HG02852 (cell line): ENCODE measurements at regions not wholly inside any gene's neighbourhood (a gene's known extent, or its start where the extent isn't known, plus 50 kb on each side); places are given as distances from the start of the nearest gene placed in this dataset.

ENCODE experiments used
- ATAC-seq: cut with Tn5 transposase; IDR thresholded peaks from one replicate; pipeline ENCODE4 v1.9.1; 2021; ENCODE audit warnings: mild to moderate bottlenecking, moderate library complexity; ENCODE audit not compliant: unreplicated experiment

DNA sequence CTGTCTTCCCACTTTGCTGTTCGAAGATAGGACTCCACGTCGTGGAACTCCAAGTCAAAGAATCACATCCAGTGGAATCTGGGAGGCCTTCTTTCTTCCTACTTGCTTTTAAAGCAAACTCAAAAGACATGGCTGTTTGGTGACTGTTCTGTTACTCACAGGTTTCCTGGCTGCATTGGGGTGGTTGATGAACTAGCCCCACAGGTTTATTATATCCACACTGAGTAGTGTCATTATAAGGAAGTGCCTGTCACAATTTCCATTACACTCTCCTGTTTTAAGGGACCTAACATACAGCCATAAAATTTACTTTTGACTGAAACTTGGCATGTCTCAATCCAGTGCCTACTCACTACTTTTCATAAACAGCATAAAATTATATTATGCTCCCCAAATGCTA, 287.3 kb upstream of the SP4 start:
- no peak for ATAC-seq

DNA sequence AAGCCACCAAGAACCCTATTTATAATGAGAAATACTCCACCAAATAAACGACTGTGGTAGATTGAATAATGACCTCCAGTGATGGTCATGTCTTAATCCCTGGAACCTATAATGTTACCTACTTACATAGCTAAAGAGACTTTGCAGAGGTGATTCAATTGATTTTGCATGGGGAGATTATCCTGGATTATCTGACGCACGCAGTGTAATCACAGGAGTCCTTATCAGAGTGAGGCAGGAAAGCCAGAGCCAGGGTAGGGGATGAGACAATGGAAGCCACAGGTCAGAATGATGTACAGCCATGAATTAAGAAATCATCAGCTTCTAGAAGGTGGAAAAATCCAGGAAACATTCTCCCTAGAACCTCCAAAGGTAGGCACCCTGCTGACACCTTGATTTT, 286.4 kb upstream of the SP4 start:
- ATAC-seq: no peak

DNA sequence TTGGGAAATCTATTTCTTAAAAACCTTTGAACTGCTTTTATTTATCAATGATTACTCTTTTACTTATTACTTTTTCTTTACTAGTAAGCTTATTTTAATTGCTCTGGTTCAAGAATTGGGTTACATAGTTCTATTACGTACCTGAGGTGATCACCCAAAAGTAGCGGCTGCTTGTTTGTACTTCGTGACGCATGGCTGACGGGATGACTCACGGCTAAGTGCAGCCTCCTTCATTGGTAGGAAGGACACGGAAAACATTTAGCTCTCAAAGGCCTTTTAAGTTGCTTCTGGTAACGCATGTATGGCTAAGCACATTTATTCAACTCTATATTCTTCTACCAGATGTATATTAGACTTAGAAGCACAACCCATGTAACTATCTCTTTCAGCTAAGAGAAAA, 285.8 kb upstream of the SP4 start:
- ATAC-seq: no peak

DNA sequence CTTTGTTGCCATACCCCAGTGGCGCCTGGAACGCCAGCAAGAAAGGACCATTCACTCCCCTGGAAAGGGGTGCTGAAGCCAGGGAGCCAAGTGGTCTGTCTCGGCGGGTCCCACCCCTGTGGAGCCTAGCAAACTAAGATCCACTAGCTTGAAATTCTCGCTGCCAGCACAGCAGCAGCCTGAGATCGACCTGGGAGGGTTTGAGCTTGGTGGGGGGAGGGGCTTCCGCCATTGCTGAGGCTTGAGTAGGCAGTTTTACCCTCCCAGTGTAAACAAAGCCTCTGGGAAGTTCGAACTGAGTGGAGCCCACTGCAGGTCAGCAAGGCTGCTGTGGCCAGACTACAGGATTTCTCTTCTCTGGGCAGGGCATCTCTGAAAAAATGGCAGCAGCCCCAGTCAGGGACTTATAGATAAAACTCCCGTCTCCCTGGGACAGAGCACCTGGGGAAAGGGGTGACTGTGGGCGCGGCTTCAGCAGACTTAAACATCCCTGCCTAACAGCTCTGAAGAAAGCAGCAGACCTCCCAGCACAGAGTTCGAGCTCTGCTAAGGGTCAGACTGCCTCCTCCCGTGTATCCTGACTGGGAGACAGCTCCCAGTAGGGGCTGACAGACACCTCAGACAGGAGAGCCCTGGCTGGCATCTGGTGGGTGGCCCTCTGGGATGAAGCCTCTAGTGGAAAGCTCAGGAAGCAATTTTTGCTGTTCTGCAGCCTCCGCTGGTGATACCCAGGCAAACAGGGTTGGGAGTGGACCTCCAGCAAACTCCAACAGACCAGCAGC, 281.1 kb upstream of the SP4 start:
- ATAC-seq: no peak

DNA sequence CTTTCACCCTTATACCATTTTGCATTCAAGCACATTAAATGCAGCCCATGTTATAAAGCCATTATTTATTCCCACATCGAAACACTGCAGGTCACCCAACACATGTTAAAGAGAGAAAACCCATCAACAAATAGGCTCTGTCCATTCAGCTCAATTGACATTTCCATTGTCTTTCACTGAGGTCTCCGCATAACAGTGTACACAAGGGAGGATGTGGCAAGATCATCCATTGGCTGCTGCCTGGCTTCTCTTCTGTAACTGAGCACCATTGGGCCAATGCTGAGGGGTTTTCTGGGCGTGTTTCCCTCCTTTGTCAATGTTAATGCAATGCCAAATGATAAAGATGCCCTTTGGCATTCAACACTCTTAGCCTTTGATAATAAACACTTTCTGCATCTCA, 278.1 kb upstream of the SP4 start:
- no peak for ATAC-seq

DNA sequence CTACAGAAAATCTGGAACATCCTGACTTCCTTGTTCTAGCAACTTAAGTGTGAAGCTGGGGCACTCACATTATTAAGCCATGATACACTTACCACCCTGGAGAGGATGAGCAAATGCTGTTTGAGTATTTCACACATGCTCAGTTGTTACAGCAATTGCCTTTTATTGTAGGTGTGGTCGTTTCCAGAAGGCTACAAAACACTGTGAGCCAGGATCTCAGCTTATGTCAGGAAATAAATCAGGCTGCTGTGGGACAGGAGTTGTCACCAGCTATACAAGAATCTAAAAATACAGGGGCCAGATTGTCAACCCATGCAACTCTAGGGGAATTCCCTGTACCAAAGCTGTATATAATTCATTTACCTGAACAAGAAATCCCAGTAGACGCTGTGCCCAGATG, 273.3 kb upstream of the SP4 start:
- ATAC-seq: no peak

DNA sequence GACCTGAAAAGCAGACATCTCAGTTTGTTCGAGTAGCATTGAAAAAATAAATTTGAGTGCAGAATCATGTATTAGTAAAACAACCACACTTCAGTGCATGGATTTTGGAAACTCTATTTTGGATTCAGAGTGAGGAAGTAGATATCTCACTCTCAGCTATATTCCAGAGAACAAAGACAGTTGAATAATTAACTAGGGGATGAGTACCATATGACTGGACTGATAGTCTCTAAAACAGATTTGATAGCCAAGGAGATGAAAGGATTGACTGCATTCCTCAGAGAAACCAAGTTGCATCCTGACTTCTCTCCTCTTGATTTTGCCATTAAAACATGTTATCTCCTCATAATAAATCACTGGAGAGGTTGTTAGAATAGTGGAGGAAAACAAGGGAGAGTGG, 268.4 kb upstream of the SP4 start:
- ATAC-seq: no peak

DNA sequence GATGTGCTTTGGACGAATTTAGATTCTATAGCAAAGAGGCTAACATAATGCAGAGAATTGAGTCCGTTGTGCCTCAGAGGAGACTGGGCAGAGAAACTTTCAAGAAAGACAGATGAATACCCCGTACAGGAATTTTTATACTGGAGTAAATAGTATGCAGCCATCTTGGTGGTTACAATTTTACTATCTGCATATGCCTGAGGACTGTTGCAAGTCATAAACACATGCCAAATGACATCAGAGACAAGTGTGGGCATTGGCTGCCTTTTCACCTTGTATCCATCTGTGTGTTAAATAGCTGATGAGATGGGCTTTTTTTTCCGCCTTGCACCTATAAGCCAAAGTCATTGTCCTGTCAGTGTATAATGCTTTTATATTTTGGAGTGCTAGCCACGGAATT, 267.5 kb upstream of the SP4 start:
- no peak for ATAC-seq

DNA sequence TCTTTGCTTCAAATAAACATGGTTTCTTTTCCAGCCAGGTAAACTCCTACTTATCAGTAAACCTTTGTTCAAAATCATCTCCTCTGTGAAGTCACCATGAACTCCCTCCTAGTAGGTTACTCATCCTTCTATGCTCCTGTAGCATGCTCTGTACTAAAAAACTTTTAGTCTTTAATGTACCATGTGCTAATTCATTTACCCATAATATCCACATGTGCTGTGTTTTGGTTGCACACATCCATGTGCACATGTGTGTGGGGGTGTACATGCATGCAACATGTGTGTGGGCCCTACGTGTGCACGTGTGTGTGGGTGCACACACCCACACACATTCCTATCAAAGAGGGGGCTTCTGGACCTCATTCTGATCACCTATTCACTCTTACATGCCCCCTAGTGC, 259.9 kb upstream of the SP4 start:
- no peak for ATAC-seq

DNA sequence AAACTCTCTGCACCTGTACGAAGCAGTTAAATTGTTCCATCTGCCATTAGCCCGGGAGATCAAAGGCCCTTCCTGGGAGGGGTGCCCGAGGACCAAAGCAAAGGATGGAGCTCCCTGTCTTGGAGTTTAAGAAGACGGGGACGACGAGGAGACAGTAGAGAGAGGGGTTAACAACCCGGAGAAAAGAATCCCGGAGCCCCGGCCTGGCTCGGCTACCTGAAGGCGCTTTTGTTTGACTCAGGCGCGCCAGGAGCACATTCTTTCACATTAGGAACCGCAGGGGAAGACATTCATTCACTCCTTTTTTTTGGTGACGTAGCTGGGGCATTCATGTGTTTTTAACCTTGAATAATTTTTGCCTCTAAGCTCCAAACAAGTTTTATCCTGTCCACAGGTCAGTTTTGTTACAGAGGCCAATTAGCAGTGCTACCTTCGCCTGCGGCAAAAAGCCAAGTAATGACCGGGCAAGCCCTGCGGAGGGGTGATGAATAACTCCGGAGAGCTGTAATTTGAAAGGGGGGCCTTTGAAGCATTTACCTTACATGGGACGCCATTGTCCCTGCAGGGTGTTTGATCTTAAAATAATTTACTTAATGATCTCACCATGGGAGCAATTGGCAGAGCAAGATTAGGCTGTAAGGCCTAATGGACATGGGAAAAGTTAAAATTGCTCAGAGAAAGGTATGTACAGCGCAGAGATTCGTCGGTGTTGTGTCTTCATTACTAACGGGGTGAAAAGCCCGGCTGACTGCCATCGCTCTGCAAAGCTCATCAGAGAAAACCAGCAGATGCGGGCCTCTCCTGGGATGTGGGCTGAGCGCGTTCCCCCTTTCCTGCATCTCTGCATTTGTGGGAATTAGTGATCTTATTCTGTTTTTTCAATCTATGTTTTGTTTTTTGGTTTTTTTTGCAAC, 258.0 kb upstream of the SP4 start:
- ATAC-seq: no peak

DNA sequence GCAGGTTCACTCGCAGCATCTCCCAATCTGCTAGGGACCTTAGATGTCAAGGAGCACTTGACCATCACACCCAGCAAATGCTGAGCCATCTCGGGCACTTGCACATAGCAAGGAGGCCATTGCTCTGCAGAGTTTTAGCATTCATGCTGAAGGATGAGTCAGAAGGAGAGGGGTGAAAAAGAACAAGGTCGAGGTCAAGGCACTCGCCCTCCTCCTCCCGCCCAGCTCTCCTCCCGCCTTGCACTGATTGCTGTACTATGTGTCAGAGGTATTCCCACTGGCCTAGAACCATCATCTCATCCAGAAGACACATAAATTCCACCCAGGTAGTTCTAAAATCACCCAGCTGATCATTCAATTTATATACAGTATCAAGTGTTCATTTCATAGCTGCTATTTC, 255.1 kb upstream of the SP4 start:
- no peak for ATAC-seq

DNA sequence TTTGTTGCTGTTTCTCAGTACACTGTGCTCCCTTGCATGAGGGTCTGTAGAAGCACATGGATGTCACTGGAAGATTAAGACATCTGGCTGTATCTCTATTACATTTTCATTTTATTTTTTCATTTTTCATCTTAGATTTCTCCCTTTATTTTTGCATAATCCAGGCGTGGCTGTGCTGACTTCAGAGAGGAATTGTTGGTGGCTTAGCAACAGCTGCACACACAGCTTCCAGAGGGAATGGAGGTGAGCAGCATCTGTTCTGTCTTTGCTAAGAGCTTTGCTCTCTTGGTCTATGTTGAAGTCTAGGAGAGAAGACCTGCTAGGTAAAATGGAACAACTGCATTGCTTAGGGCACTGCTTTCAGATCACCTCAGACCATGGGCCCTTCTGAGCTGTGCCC, 254.4 kb upstream of the SP4 start:
- no peak for ATAC-seq

DNA sequence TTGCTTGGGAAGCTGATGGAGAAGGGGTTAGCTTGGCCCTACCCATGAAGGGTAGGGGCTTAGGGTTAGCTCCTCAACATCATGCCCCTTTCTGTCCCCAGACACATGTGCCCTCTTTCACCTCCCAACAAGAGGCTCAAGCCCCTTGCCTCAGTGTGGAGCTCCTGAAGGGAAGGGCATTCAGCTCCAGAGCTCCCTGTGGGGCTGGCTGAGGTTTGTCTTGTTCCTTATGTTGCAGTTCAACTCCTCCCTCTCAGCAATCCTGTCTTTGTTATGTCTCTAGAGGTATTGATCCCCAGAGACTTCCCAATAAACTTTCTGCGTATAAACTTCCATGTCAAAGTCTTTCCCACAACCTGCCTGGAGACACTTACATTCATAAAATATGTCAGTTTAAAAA, 252.2 kb upstream of the SP4 start:
- ATAC-seq: no peak

DNA sequence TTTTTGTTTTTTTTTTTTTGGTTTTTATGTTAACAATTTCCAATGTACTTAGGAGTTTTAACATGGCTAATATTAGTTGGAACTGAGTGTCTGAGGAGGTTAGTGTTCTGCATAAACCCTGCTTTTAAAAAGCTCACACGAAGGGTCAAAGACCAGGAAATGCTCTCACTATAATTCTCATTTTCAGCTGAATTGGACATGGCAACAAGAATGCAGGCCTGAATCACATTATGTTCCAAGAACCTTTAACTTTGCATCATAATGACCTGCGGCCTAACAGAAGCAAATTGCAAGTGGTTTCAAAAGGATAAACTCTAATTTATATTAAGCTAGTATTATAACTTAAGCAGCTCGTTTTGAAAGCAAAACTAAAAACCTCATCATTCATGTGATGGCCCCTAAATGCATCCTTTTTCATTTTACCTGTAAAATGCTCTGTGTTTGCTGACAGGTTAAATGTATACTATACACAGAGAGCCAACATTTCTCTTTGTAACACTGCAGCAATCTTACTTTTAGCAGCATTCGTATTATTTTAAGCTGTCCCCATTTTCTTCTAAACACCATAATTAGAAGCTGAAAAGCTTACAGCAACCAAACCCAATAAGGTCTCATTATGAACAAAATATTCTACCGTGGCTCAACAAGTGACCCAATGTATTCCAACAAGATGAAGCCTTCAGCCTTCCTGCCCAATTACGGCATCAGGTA, 242.8 kb upstream of the SP4 start:
- ATAC-seq: no peak

DNA sequence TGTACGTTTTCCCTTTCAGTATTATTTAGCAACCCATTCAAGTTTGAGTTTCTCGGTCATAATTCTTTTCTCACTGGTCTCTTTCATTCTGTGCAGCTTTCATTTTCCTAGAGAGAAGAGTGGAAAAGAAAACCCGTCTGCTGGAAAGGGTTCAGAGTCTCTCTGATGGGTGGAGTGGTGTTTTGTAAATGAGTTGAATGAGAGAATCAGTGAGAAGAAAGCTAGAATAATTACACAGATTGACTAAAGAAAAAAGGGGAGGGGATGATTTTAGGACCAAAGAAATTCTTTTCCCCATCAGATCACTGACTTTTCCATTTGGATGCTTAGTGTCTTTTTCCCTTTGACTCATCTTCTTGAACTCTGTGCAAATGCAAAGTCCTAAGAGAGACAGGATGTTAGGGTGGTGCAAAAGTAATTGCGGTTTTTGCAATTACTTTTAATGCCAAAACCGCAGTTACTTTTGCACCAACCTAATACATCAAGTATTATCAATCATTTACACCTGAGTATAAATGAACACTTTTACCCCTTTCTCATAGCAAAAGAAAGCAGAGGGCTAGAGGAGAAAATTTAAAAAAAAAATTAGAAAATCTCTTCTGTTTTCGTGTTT, 242.1 kb upstream of the SP4 start:
- ATAC-seq: no peak

DNA sequence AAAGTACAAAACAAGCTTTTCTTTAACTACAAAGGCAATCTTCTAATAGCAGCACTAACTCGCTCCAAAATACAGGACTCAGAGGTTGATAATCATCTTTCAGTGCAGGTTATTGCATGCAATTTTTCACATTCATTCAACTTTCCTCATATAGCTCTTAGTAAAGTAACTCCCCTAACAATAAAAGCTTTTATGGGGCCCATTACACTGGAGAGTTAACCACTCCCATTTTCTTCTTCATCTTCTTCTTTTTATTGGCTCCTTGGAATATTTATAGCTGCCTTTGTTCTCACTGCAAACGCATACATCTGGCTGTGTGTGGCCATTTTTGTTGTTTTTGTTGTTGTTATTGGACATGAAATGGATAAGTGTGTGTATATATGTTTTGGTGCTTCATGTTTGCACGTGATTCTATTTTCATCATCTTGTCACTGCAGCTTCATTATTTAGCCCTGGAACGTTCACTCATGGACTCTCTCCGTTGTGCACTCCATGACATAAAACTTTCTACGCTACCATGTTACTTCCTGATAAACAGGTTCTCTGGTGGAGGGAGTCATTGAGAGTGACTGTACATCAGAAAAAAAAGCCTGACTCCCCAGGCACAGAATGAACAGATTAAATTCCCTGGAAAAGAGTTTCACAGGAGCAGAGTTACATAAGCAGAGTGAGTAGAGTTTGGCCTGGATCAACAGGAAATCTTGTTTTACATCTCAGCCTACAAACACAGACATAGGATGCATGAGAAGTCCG, 236.4 kb upstream of the SP4 start:
- no peak for ATAC-seq

DNA sequence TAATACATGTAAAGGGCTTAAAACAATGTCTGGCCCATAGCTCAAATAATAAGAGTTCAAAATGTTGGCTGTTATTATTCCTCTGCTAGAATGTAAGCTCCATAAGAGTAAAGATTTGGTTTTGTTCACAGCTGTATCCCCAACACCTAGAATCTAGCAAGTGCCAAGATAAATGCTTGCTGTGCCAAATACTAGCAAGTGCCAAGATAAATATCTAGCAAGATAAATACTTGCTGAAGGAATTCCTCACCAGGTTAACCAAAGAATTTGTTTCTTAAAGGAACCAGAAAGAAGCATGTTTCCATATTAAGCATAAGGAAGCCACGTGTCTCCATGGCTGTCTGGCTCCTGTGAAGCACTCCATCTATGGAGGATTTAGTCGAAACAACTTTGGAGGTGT, 235.2 kb upstream of the SP4 start:
- no peak for ATAC-seq

DNA sequence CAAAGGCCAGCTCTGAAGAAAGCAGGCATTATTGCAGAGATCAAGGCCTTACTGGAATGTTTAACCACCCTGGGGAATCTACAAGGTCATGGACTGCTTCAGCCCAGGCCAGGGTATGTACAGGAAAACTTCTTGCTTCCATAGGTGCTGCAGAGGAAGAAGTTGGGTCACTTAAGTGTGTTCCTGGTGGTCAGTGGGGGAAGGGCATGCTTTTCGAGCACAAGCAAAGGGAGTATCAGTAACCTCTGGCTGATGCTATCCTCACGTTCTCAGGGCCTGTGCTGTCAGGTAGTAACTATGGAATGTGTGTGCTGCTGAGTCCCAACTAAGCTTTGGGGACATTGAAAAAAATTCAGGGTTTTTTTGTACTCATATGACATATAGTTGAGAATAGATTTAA, 234.0 kb upstream of the SP4 start:
- ATAC-seq: no peak

DNA sequence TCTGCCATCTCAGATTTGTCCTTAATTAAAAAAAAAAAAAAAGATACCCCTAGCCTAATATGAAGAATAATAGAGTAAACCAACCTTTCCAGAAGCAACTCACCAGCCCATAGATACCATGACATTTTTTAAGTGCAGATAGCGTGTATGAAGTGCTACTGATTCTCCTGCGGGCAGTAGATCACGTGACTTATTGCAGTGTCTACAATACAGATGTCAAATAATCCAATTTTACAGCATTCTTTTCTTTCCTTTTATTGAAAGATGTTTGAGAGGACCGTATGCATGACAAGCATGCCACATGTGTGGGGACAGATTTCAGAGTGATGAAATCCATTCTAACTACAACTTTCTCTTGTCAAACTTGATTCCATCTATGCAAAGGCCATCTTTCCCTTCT, 232.9 kb upstream of the SP4 start:
- ATAC-seq: no peak

DNA sequence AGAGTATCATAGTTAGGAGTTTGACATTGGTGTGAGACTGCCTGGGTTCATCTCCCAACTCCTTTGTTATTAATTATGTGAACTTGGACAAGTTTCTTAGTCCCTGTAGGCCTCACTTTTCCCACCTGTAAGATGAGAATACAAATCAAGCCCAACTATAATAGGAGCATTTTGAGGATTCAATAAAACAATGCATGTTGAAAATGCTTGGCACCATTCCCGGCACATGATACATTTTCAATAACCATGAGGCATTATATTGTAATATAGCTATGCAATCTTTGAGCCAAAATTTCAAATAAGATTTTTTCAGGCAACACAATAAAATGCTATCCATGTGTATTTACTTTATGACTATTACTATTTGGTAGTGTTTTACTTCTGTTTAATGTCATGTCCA, 229.0 kb upstream of the SP4 start:
- ATAC-seq: no peak

DNA sequence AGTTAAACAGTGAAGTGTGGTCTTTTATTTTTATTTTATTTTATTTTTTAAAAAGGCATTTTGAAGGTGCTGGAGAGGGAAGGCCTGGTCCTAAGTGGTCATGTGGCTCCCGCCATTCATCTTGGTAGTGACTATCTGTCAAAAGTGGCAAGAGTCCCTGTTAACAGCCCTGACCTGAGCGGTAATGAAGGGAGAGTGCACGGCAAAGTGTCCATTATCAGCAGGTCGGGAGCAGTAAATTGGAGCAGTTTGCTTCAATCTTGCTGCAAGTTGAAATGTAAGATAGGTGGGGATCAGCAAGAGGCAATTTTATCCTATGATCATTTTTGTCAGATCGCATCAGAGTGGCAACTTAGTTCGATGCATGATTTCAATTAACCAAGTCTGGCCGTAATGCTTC, 227.4 kb upstream of the SP4 start:
- ATAC-seq: no peak
